Astrocyte of the hippocampus (primary cell): ENCODE measurements at regions not wholly inside any gene's neighbourhood (a gene's known extent, or its start where the extent isn't known, plus 50 kb on each side); places are given as distances from the start of the nearest gene placed in this dataset.
A peak's percentile ranks its signal among the peaks of the same experiment; 100 is the strongest.
"Not testable (repeated sequence)": the region's sequence is repeated elsewhere in the genome, so short reads cannot be mapped to it uniquely, and the experiment has no call there.

Source experiments
- DNase-seq: peaks from one replicate; pipeline ENCODE4 v3.0.0; 2011; ENCODE audit warnings: low read depth, low spot score

- no peak for DNase-seq
Measured at GRCh38 chr17:51435171-51435552, 174.8 kb downstream of the UTP18 start.

GRCh38 chr17:51435641-51436091 lies 175.3 kb downstream of the UTP18 start:
- peak; percentile 40 for DNase-seq

GRCh38 chr17:51439395-51440229 lies 179.3 kb downstream of the UTP18 start:
- DNase-seq = peak; percentile 42

GRCh38 chr17:51441431-51441830 lies 181.1 kb downstream of the UTP18 start:
- DNase-seq = no peak

- no peak for DNase-seq
Measured at GRCh38 chr17:51442088-51442865, 181.9 kb downstream of the UTP18 start.

- DNase-seq = no peak
Measured at GRCh38 chr17:51443646-51444045, 183.3 kb downstream of the UTP18 start.

- DNase-seq = no peak
Measured at GRCh38 chr17:51445946-51446345, 185.6 kb downstream of the UTP18 start.

- DNase-seq = no peak
Measured at GRCh38 chr17:51454456-51454978, 194.2 kb downstream of the UTP18 start.

- no peak for DNase-seq
Measured at GRCh38 chr17:51455211-51455610, 194.9 kb downstream of the UTP18 start.

GRCh38 chr17:51455931-51456330 lies 195.6 kb downstream of the UTP18 start:
- DNase-seq = peak; percentile 67

- DNase-seq = no peak
Measured at GRCh38 chr17:51456942-51457341, 196.6 kb downstream of the UTP18 start.

GRCh38 chr17:51461578-51462004 lies 201.2 kb downstream of the UTP18 start:
- peak; percentile 27 for DNase-seq

GRCh38 chr17:51463353-51463752 lies 203.0 kb downstream of the UTP18 start:
- DNase-seq = no peak

- DNase-seq = no peak
Measured at GRCh38 chr17:51467336-51467735, 207.0 kb downstream of the UTP18 start.

- no peak for DNase-seq
Measured at GRCh38 chr17:51472670-51473205, 212.4 kb downstream of the UTP18 start.

- DNase-seq = no peak
Measured at GRCh38 chr17:51474764-51475163, 214.4 kb downstream of the UTP18 start.

GRCh38 chr17:51475730-51476129 lies 215.4 kb downstream of the UTP18 start:
- no peak for DNase-seq

GRCh38 chr17:51479303-51479702 lies 219.0 kb downstream of the UTP18 start:
- no peak for DNase-seq

- no peak for DNase-seq
Measured at GRCh38 chr17:51481370-51481769, 221.0 kb downstream of the UTP18 start.

GRCh38 chr17:51482248-51482647 lies 221.9 kb downstream of the UTP18 start:
- DNase-seq = not testable (repeated sequence)

- peak; percentile 41 for DNase-seq
Measured at GRCh38 chr17:51486091-51486490, 225.7 kb downstream of the UTP18 start.

- no peak for DNase-seq
Measured at GRCh38 chr17:51486885-51487520, 226.7 kb downstream of the UTP18 start.
